Right lobe of liver (tissue), 6 donors: ENCODE measurements at regions not wholly inside any gene's neighbourhood (a gene's known extent, or its start where the extent isn't known, plus 50 kb on each side); places are given as distances from the start of the nearest gene placed in this dataset.

ENCODE experiments used
- ATAC-seq, 4 donors: fragments of 200-7000 bp; cut with Tn5 transposase; one replicate each; pipeline ENCODE4 v1.9.1; 2020; ENCODE audit warnings: mild to moderate bottlenecking in 4 of 4, moderate library complexity in 4 of 4
- DNase-seq, 3 donors: peaks; one replicate each; pipeline ENCODE4 v3.0.0-alpha.2; 2020
- H3K27ac ChIP-seq, 3 donors: fragments of 200-600 bp; one replicate each; pipeline ENCODE4 v1.8.0; 2022
- H3K27me3 ChIP-seq, 2 donors: fragments of 200-600 bp; one replicate each; pipeline ENCODE4 v1.8.0; 2022
- H3K36me3 ChIP-seq, 4 donors: fragments of 200-600 bp; sonication (generic) in 1 of 4; one replicate each; pipeline versions ENCODE4 v1.5.1 to v1.8.0; 2017 to 2022; ENCODE audit warnings: control low read depth in 1 of 4
- H3K4me1 ChIP-seq, 4 donors: fragments of 200-600 bp; sonication (generic) in 1 of 4; one replicate each; pipeline versions ENCODE4 v1.5.1 to v1.8.0; 2017 to 2022; ENCODE audit warnings: control low read depth in 1 of 4
- H3K4me3 ChIP-seq, 3 donors: fragments of 200-600 bp; one replicate each; pipeline ENCODE4 v1.8.0; 2022
- H3K9me3 ChIP-seq, 4 donors: fragments of 200-600 bp; sonication (generic) in 1 of 4; one replicate each; pipeline versions ENCODE4 v1.5.1 to v1.8.0; 2017 to 2022; ENCODE audit warnings: control low read depth in 1 of 4
- CTCF ChIP-seq, 4 donors: fragments of 200-600 bp in 3 of 4; fragments of 450-650 bp in 1 of 4; IDR thresholded peaks; one replicate each; pipeline versions ENCODE4 v1.5.1 to v1.8.0; 2016 to 2022; ENCODE audit warnings: antibody characterized with exemption in 4 of 4, mild to moderate bottlenecking in 2 of 4
- POLR2A ChIP-seq: fragments of 450-650 bp; IDR thresholded peaks from one replicate; pipeline ENCODE4 v1.6.1; 2017; ENCODE audit warnings: antibody characterized with exemption, mild to moderate bottlenecking
- WGBS: methylation state at CpG from one replicate; pipeline ENCODE4 v1.1.6; 2018; ENCODE audit warnings: low coverage, low lambda C conversion rate; ENCODE audit not compliant: insufficient coverage; ENCODE audit errors: missing lambda C conversion rate; 5-methylcytosine and 5-hydroxymethylcytosine counted together
- intact Hi-C, 2 donors: fragments of 100-400 bp; cut with DNase I; formaldehyde crosslinking; loops; one replicate each; pipeline versions ENCODE4 v1.11.2 to v1.14.1; 2022
- donor health status: DM: no; HTN: yes; CAD: no.
- donor health status: DM: no; HTN: no; CAD: no.
- donor health status: DM: no; HTN: no; CAD: no.
- donor health status: DM: no; HTN: yes; CAD: no.
- donor health status: DM: no; HTN: yes; CAD: no.

GRCh38 chr4:79059631-79060399 lies 120.6 kb upstream of the PAQR3 start:
- Histone ChIP-seq H3K27ac (no peak overlapping the region), H3K9me3 (no peaks in the 10 kb centered on the region), H3K4me3 (no peak overlapping the region), H3K36me3 (no peaks in the 10 kb centered on the region), H3K4me1 (no peaks in the 10 kb centered on the region), H3K27me3 (no peaks in the 10 kb centered on the region)
- DNase-seq = no peak
- WGBS = 65% methylated on average over 4 of the region's 4 CpGs
- no peak for ATAC-seq
- TF ChIP-seq CTCF (IDR thresholded peaks at IDR 0.05) (no peak), POLR2A (no peak)
- intact Hi-C loops = no loop called here

- ATAC-seq = no peak
- H3K4me3 ChIP-seq = no peak overlapping the region
- no peaks in the 10 kb centered on the region for H3K9me3 ChIP-seq
- no peaks in the 10 kb centered on the region for H3K4me1 ChIP-seq
- no peak for DNase-seq
- intact Hi-C loops = no loop called here
- no peaks in the 10 kb centered on the region for H3K36me3 ChIP-seq
- no peak overlapping the region for H3K27ac ChIP-seq
- TF ChIP-seq POLR2A (no peak), CTCF (IDR thresholded peaks at IDR 0.05) (no peak)
- no peaks in the 10 kb centered on the region for H3K27me3 ChIP-seq
- 27% methylated on average over 2 of the region's 2 CpGs for WGBS
These were observed 118.5 kb upstream of the PAQR3 start for GRCh38 chr4:79057772-79058171.

GRCh38 chr4:79053754-79054153 lies 114.5 kb upstream of the PAQR3 start:
- ATAC-seq (no peak), DNase-seq (no peak)
- TF ChIP-seq CTCF (IDR thresholded peaks at IDR 0.05) (no peak), POLR2A (no peak)
- intact Hi-C loops = no loop called here
- no peaks in the 10 kb centered on the region for H3K27me3 ChIP-seq
- no peaks in the 10 kb centered on the region for H3K36me3 ChIP-seq
- H3K4me1 ChIP-seq = no peaks in the 10 kb centered on the region
- H3K27ac ChIP-seq = no peak overlapping the region
- no peak overlapping the region for H3K4me3 ChIP-seq
- no peaks in the 10 kb centered on the region for H3K9me3 ChIP-seq

- intact Hi-C loops = no loop called here
- Histone ChIP-seq H3K27me3 (no peaks in the 10 kb centered on the region), H3K4me3 (no peak overlapping the region), H3K27ac (no peak overlapping the region), H3K36me3 (no peaks in the 10 kb centered on the region), H3K9me3 (no peaks in the 10 kb centered on the region), H3K4me1 (no peaks in the 10 kb centered on the region)
- 44% methylated on average over 5 of the region's 6 CpGs for WGBS
- DNase-seq (no peak), ATAC-seq (no peak)
- TF ChIP-seq CTCF (IDR thresholded peaks at IDR 0.05) = no peak
- TF ChIP-seq POLR2A = no peak
These were observed 111.3 kb upstream of the PAQR3 start for GRCh38 chr4:79050541-79050880.
